GM21360 (cell line): ENCODE measurements at regions not wholly inside any gene's neighbourhood (a gene's known extent, or its start where the extent isn't known, plus 50 kb on each side); places are given as distances from the start of the nearest gene placed in this dataset.

Experiments
- ATAC-seq: cut with Tn5 transposase; IDR thresholded peaks from one replicate; pipeline ENCODE4 v1.9.1; 2021; ENCODE audit warnings: mild to moderate bottlenecking, moderate library complexity; ENCODE audit not compliant: unreplicated experiment

DNA sequence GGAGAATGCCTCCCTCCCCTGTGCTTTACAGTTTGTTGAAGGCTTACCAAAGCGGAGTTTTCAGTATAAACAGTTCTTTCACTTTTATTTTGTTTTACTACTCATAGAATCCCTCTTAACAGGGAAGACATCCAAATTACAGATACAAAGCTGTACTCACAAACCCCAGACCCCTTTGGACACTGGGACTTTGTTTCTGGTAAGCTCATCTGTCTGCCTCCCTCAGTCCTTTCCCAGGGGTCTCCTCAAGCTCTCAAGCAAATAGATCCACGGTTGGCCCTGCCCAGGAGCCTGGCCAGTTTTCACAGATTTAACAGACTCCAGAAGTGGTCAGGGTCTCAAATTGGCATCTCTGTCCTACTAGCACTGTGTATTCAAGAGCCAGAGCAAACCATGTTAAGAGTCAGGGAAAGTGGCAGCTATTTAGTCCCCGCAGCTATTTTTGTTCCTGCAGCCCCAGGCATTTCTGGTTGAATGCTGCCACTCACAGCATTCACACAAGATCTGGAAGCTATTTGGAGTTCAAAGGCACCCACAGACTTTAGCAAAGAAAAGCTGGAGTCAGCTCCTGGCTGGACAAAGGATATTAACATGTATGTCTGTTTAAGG lies 54.2 kb downstream of the TMEM100 start:
- no peak for ATAC-seq

DNA sequence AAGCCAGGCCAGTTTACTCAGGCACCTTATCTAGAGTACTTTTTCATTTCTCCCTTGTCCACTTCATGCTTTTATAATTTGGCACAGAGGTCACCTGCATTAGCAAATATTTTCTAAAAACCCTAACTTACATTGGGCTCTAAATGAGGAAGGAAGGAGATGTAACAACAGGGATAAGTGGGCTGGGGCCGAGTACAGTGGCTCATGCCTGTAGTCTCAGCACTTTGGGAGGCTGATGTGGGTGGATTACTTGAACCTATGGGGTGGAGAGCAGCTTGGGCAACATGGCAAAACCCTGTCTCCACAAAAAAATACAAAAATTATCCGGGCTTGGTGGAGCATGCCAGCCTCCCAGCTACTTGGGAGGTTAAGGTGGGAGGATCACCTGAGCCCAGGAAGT lies 55.9 kb downstream of the TMEM100 start:
- no peak for ATAC-seq

GRCh38 chr17:55664287-55664686 lies 58.4 kb downstream of the TMEM100 start:
- no peak for ATAC-seq

- ATAC-seq = no peak
These were observed 59.3 kb downstream of the TMEM100 start for GRCh38 chr17:55663400-55663799.

DNA sequence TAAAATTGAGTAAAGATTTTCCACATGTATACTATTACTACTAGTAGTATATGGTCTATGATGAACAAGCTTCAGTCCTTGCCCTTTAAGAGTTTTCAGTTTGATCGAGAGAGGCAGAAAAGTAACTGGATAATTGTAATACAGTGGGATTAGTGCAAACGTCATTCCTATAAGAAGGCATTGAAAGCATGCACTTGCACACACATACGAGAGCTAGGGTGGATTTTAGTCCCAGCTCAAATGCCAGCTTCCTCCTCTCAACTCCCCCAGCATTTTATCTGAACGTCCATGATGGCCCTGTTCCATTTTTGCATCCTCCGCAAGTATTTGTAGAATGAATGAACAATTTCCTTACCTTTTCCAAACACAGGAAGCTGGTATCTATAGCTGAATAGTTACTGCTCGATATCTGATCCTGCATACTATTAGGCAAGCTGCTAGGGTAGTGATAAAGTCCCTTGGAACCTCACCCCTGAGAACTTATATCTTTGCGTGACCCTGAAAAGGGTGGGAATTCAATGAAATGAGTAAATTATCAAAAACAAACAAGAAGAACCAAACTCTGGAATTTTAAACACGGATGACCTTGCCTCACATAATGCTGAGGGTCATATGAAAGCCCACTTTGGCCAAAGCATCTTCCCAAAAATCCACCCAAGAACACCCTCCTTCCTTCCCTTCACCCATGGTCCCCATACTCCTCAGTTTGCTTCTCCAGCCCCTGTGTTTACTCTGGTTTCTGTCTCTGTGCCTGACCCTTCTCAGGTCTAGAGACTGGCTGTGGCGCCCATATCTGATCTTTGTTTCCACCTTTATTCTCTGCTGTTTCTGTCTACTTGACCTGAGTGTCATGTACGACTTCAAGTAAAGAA lies 60.5 kb downstream of the TMEM100 start:
- ATAC-seq = no peak

- ATAC-seq = no peak
These were observed 61.4 kb downstream of the TMEM100 start for GRCh38 chr17:55661256-55661758.

DNA sequence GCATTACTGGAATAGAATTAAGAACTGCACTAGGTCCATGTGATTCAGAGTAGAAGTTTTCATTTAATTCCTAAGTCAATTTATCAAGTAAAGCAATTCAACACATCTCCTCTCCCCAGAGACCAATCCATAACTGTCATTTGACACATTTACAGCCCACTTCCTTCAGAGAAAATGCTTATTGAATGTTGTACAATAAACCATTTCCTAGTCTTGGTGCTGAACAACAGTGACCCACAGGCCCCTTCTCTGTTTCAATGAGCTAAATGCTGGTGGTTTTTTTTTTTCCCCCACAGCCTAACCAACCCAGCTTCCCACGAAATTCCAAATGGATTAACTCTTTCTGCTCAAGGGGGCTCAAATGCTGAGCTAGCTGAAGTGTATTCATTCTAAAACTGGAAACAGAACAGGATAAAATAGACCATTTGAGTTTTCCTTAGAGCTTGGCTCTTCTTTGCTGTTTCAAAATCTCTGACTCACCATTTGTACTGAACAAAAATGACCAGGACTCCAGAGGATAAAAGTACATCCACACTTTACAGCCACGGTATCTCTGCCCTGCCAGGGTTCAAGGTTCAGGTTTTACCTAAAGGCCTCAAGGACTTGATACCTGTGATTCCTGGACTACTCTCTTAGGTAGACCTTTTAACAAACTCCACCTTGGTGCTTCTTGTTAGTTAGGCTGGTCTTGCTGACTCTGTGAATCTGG lies 62.3 kb downstream of the TMEM100 start:
- no peak for ATAC-seq

- no peak for ATAC-seq
These were observed 63.0 kb downstream of the TMEM100 start for GRCh38 chr17:55659661-55660060.

DNA sequence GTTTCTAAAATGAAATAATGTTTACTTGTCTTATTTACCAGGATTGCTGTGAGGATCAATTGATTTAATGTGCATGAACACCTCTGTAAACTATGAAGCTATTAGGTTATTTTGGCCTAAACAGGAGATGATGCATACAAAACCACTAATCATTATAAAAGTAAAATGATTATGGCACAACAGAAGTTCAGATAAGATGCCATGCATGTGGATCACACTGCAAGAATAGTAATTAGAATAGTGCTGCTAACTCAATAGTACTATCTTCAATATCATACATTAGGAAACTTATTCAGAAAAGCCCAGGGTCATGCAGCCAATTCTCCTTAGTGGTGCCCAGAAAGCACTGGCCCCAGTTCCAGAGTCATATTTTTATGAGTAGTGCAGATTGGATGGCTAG lies 66.9 kb downstream of the TMEM100 start:
- no peak for ATAC-seq

DNA sequence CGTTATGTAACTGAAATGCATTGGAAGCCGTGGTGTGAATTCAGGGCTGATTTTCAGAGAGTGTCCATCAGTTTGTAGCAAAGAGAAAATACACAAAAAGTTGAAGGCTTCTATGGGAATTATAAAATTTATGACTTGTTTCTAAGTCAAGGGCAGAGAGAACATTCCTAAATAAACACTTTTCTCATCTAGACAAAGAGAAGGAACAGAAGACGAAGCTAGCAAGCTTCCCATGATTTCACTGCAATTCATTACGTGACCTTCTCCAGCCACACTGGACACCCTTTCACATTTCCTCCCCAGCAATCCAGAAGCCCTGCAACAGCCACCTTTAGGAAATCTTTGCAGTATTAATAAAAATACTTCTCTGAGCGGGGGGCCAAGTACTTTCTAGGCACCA lies 67.8 kb downstream of the TMEM100 start:
- ATAC-seq = no peak

DNA sequence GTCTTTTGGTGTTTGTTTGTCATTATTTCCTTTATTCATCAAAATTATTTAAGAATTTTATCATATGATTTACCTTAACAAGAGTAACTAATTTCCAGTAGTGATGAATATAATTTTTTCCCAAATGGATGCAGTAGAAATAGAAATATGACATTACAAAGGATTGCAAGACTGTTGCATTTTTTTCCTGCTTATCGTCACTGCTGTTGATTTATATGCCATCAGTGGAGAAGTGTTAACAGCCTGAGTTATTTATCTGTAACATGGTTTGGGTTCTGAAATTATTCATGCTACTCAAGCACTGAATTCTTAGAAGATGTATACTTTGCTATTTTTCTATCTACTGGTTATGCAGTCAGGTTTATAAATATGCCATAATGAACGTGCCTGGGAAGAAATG lies 68.6 kb downstream of the TMEM100 start:
- ATAC-seq = no peak

GRCh38 chr17:55652825-55653224 lies 69.8 kb downstream of the TMEM100 start:
- ATAC-seq = no peak

DNA sequence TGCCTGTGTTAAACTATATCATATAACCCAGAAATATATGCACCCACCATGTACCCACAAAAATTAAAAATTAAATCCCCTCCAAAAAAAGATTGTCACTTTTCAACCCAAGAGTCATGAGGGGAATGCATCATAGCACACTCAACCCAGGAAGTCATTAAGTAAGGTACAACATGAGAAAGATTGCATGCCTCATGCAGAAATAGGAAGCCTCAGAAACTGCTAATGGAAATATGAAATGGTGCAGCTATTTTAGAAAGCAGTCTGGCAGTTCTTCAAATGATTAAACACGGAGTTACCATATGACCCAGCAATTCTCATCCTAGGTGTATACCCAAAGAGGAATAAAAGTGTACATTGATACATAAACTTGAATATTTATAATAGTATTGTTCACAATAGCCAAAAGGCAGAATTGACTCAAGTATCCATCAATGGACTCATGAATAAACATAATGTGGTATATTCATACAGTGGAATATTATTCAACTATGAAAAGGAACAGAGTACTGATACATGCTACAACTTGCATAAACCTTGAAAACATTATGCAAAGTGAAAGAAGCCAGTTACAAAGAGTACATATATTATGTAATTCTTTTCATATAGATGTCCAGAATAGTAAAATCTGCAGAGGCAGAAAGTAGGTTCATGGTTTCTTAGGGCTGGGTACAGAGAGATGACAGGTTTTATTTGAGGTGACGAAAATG lies 70.4 kb downstream of the TMEM100 start:
- no peak for ATAC-seq

- no peak for ATAC-seq
These were observed 72.6 kb downstream of the TMEM100 start for GRCh38 chr17:55649957-55650597.

DNA sequence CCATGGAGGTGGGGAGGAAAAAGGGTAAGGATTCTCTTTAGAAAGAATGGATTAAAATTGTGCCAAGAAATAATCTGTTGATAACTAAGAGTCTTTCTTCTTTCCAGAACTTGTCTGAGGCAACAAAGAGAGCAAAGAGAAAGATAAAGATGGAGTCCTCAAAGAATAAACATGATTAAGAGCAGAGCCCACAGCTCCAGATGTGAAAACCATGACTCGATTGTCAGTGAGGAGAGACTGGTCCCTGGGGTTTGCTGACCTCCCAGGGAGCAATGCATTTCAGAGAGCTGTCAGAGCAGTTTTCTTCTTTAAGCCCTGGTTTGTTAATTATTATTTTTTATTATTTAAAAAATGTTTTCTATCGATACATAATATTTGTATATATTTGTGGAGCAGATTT lies 74.6 kb downstream of the TMEM100 start:
- no peak for ATAC-seq

DNA sequence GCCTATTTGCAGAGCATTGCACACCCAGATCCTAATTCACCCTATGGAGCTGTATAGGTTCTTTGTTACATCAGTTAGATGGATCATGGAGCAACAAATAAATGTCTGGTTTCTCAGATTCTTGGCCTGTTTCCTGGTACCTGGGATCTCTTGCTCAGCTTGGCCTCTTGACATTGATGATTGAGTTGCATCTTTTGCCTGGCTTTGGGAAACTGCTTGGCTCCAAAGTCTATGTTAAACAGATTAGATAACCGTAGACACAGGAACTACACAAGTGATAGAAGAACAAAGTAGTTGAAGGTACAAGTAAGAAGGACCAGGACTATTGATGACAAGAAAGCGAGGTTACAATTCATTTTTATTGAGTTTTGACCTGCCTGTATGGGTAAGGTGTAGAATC lies 77.3 kb downstream of the TMEM100 start:
- ATAC-seq = no peak

DNA sequence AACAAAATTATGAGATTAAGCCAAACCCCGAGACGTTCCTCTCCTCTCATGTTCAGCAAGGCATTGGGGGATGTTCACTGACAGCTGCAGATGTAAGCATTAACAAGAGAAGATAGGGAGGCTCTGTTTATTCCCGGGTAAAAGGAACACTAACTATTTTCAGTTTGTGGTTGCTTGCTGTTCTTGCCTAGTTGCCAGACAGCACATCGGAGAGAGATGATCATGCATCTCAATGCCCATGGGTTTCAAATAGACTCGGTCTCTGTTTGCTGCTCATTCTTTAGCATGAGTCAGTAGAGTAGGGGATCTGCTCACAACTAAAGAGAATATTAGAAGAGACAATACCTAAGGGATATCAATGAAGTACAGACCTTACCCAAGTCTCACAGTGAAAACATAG lies 78.3 kb downstream of the TMEM100 start:
- no peak for ATAC-seq

DNA sequence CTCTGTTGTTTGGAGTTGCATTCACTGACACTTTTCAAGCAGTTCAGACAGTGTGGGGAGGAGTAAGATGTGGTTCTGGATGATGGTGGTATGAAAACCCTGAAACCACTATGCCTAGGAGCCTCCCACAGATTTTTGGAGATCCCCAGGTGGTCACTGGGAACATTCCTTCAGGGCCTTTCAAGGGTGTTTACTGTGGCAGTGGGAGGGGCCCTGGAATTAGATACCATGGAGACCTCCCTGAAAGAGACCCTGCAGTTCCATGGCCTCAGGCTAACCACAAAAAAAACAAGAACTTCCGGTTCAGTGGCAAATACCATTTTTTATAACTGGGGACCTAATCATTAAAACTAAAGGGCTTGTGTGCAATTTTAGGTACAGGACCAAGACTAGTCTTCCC lies 79.9 kb downstream of the TMEM100 start:
- ATAC-seq = no peak

- no peak for ATAC-seq
These were observed 81.0 kb downstream of the TMEM100 start for GRCh38 chr17:55641676-55642081.

GRCh38 chr17:55639096-55639495 lies 83.6 kb downstream of the TMEM100 start:
- no peak for ATAC-seq
